Neural progenitor cell (in vitro differentiated cells): ENCODE measurements at regions not wholly inside any gene's neighbourhood (a gene's known extent, or its start where the extent isn't known, plus 50 kb on each side); places are given as distances from the start of the nearest gene placed in this dataset.

ENCODE experiments used
- DNase-seq: peaks from one replicate; pipeline ENCODE4 v3.0.0-alpha.2; 2016; ENCODE audit warnings: low spot score
- H2AFZ ChIP-seq: fragments of 200-600 bp; sonication (generic); replicated peaks from 2 replicates; pipeline ENCODE4 v1.6.1; 2016; ENCODE audit warnings: antibody characterized with exemption
- H3F3A ChIP-seq: fragments of 200-600 bp; sonication (generic); 2 replicates; pipeline ENCODE4 v1.6.1; 2016; ENCODE audit warnings: antibody characterized with exemption, low read depth
- H3K27ac ChIP-seq: fragments of 200-600 bp; sonication (generic); 2 replicates; pipeline ENCODE4 v1.5.1; 2016; ENCODE audit warnings: mild to moderate bottlenecking
- H3K27me3 ChIP-seq: fragments of 200-600 bp; sonication (generic); 2 replicates; pipeline ENCODE4 v1.6.1; 2016; ENCODE audit warnings: mild to moderate bottlenecking, moderate library complexity
- H3K36me3 ChIP-seq: fragments of 200-600 bp; sonication (generic); 2 replicates; pipeline ENCODE4 v1.5.1; 2016
- H3K4me1 ChIP-seq: fragments of 200-600 bp; sonication (generic); 2 replicates; pipeline ENCODE4 v1.6.1; 2016; ENCODE audit warnings: mixed run types
- H3K4me2 ChIP-seq: fragments of 200-600 bp; sonication (generic); 2 replicates; pipeline ENCODE4 v1.6.1; 2016
- H3K4me3 ChIP-seq: fragments of 200-600 bp; sonication (generic); 2 replicates; pipeline ENCODE4 v1.5.1; 2016
- H3K79me2 ChIP-seq: fragments of 200-600 bp; sonication (generic); 2 replicates; pipeline ENCODE4 v1.6.1; 2016; ENCODE audit warnings: low read depth
- H3K9ac ChIP-seq: fragments of 200-600 bp; sonication (generic); 2 replicates; pipeline ENCODE4 v1.6.1; 2016
- H3K9me3 ChIP-seq: fragments of 200-600 bp; sonication (generic); 2 replicates; pipeline ENCODE4 v1.5.1; 2016; ENCODE audit warnings: low read depth
- H4K20me1 ChIP-seq: fragments of 200-600 bp; sonication (generic); 2 replicates; pipeline ENCODE4 v1.6.1; 2016; ENCODE audit warnings: low read depth
- H3K27ac Mint-ChIP-seq: 3 replicates; pipeline ENCODE4 v1.8.0; 2021; ENCODE audit warnings: mixed read lengths
- H3K27me3 Mint-ChIP-seq: 2 replicates; pipeline ENCODE4 v1.8.0; 2022; ENCODE audit warnings: low read depth, mild to moderate bottlenecking, inconsistent platforms, moderate library complexity, mixed read lengths; ENCODE audit not compliant: insufficient read depth
- H3K36me3 Mint-ChIP-seq: 3 replicates; pipeline ENCODE4 v1.8.0; 2021; ENCODE audit warnings: mixed read lengths
- H3K4me1 Mint-ChIP-seq: 3 replicates; pipeline ENCODE4 v1.8.0; 2021; ENCODE audit warnings: mixed read lengths
- H3K4me3 Mint-ChIP-seq: 3 replicates; pipeline ENCODE4 v1.8.0; 2021; ENCODE audit warnings: mild to moderate bottlenecking, moderate library complexity, mixed read lengths
- H3K9me3 Mint-ChIP-seq: 3 replicates; pipeline ENCODE4 v1.8.0; 2020; ENCODE audit warnings: mixed read lengths
- EZH2 ChIP-seq: fragments of 200-600 bp; sonication (generic); IDR thresholded peaks from 2 replicates; pipeline ENCODE4 v1.6.1; 2017; ENCODE audit warnings: antibody characterized with exemption, mild to moderate bottlenecking, moderate library complexity
- EZH2phosphoT487 ChIP-seq: fragments of 200-600 bp; sonication (generic); IDR thresholded peaks from 2 replicates; pipeline ENCODE4 v1.6.1; 2017; ENCODE audit warnings: antibody characterized with exemption
- TF ChIP-seq, protein P1 (sequence below): fragments of 200-600 bp; sonication (generic); IDR thresholded peaks from 2 replicates; pipeline ENCODE4 v1.5.1; 2017; ENCODE audit warnings: antibody characterized with exemption, mild to moderate bottlenecking

GRCh38 chr15:62601777-62602545, 436.9 kb upstream of the C2CD4B start:
- Histone ChIP-seq H3K4me1 (peaks cover 7% of the 10 kb centered on the region), H3F3A (no peaks in the 10 kb centered on the region), H3K9ac (no peak overlapping the region), H3K79me2 (no peaks in the 10 kb centered on the region), H3K4me3 (no peak overlapping the region), H3K27me3 (no peaks in the 10 kb centered on the region), H3K9me3 (no peaks in the 10 kb centered on the region), H4K20me1 (no peaks in the 10 kb centered on the region), H3K4me2 (no peak overlapping the region), H2AFZ (no peak overlapping the region), H3K27ac (no peak overlapping the region), H3K36me3 (no peaks in the 10 kb centered on the region)
- Mint-ChIP-seq H3K27me3 (peaks cover 4% of the 10 kb centered on the region), H3K9me3 (no peaks in the 10 kb centered on the region), H3K4me1 (peaks cover 9% of the 10 kb centered on the region), H3K4me3 (no peak overlapping the region), H3K36me3 (no peaks in the 10 kb centered on the region), H3K27ac (no peak overlapping the region)
- no peak for DNase-seq
- no peak for TF ChIP-seq EZH2
- TF ChIP-seq, protein P1, sequence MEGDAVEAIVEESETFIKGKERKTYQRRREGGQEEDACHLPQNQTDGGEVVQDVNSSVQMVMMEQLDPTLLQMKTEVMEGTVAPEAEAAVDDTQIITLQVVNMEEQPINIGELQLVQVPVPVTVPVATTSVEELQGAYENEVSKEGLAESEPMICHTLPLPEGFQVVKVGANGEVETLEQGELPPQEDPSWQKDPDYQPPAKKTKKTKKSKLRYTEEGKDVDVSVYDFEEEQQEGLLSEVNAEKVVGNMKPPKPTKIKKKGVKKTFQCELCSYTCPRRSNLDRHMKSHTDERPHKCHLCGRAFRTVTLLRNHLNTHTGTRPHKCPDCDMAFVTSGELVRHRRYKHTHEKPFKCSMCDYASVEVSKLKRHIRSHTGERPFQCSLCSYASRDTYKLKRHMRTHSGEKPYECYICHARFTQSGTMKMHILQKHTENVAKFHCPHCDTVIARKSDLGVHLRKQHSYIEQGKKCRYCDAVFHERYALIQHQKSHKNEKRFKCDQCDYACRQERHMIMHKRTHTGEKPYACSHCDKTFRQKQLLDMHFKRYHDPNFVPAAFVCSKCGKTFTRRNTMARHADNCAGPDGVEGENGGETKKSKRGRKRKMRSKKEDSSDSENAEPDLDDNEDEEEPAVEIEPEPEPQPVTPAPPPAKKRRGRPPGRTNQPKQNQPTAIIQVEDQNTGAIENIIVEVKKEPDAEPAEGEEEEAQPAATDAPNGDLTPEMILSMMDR: no peak
- no peak for TF ChIP-seq EZH2phosphoT487

DNA sequence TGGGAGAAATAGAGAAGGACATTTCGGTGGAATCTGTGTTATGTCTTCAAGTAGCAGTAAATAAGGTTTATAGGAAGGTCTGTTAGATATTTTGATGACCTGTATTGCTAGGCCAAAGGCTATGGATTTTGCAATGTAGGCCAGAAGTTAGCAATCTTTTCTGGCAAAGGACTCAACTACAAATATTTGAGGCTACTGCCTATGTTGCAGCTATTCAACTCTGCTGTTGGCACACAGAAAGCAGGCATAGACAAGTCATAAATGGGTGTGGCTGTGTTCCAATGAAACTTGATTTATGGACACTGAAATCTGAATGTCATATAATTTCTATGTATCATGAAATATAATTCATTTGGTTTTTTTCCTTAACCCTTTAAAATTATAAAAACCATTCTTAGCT, 438.7 kb upstream of the C2CD4B start:
- H3K79me2 ChIP-seq: no peaks in the 10 kb centered on the region
- H3K4me1 Mint-ChIP-seq: peaks cover 9% of the 10 kb centered on the region
- no peak for DNase-seq
- H3K36me3 ChIP-seq: no peaks in the 10 kb centered on the region
- no peaks in the 10 kb centered on the region for H3F3A ChIP-seq
- no peak overlapping the region for H3K27ac Mint-ChIP-seq
- H3K27ac ChIP-seq: no peak overlapping the region
- no peak for TF ChIP-seq EZH2phosphoT487
- TF ChIP-seq, protein P1: no peak
- TF ChIP-seq EZH2: no peak
- H3K4me3 Mint-ChIP-seq: no peak overlapping the region
- H4K20me1 ChIP-seq: no peaks in the 10 kb centered on the region
- no peak overlapping the region for H2AFZ ChIP-seq
- no peak overlapping the region for H3K9ac ChIP-seq
- peaks cover 7% of the 10 kb centered on the region for H3K4me1 ChIP-seq
- H3K36me3 Mint-ChIP-seq: no peaks in the 10 kb centered on the region
- no peaks in the 10 kb centered on the region for H3K27me3 ChIP-seq
- no peaks in the 10 kb centered on the region for H3K9me3 Mint-ChIP-seq
- no peak overlapping the region for H3K4me2 ChIP-seq
- H3K4me3 ChIP-seq: no peak overlapping the region
- no peaks in the 10 kb centered on the region for H3K9me3 ChIP-seq
- peaks cover 4% of the 10 kb centered on the region for H3K27me3 Mint-ChIP-seq

GRCh38 chr15:62605282-62605681, 437.3 kb upstream of the TPM1 start:
- Mint-ChIP-seq H3K9me3 (no peaks in the 10 kb centered on the region), H3K36me3 (no peaks in the 10 kb centered on the region), H3K27me3 (no peaks in the 10 kb centered on the region), H3K4me3 (no peak overlapping the region), H3K27ac (no peak overlapping the region), H3K4me1 (peaks cover 2% of the 10 kb centered on the region)
- H3K4me2 ChIP-seq: no peak overlapping the region
- H3K27me3 ChIP-seq: no peaks in the 10 kb centered on the region
- H3K4me1 ChIP-seq: no peaks in the 10 kb centered on the region
- H3F3A ChIP-seq: no peaks in the 10 kb centered on the region
- H3K9me3 ChIP-seq: no peaks in the 10 kb centered on the region
- no peak overlapping the region for H2AFZ ChIP-seq
- TF ChIP-seq, protein P1: no peak
- TF ChIP-seq EZH2phosphoT487: no peak
- no peaks in the 10 kb centered on the region for H3K36me3 ChIP-seq
- no peak overlapping the region for H3K4me3 ChIP-seq
- H3K27ac ChIP-seq: no peak overlapping the region
- H3K9ac ChIP-seq: no peak overlapping the region
- DNase-seq: no peak
- no peaks in the 10 kb centered on the region for H4K20me1 ChIP-seq
- no peaks in the 10 kb centered on the region for H3K79me2 ChIP-seq
